ENCODE measurements at regions not wholly inside any gene's neighbourhood (a gene's known extent, or its start where the extent isn't known, plus 50 kb on each side); places are given as distances from the start of the nearest gene placed in this dataset.

DNA sequence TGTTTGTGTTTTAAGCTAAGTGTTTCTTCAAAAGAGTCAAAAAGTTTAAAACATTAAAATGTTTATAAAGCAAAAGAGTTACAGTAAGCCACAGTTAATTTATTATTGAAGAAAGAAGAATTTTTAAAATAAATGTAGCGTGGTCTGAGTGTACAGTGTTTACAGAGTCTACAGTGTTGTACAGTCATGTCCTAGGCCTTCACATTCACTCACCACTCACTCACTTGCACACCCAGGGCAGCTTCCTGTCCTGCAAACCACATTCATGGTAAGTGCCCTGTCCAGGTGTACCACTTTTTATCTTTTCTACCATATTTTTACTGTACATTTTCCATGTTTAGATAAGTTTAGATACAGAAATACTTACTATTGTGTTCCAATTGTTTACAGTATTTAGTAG is 239.7 kb upstream of the AGA start:
- no peak for DNase-seq (ENCODE audit: low read depth in 4 of 4, low spot score in 3 of 4)

DNA sequence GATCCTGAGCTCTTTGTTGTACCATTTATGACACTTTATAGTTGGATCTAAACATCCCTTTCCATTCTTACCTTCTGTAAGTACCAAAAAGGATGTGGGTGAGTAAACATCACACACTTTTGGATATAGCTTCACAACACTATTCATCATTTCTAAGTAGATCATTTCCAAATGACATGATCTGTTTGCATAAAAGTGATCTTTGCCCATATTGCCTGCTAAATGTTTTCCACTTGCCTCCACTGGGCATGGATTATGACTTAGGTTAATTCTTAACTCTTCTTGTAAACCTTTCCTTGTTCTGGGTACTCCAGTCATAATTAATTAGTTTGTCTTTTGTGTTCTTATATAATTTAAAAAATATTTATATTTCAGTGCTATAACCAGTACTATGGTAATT is 244.9 kb upstream of the AGA start:
- DNase-seq (ENCODE audit: low read depth in 4 of 4, low spot score in 3 of 4), result peak in 1 of 4 donors; percentile 0

DNA sequence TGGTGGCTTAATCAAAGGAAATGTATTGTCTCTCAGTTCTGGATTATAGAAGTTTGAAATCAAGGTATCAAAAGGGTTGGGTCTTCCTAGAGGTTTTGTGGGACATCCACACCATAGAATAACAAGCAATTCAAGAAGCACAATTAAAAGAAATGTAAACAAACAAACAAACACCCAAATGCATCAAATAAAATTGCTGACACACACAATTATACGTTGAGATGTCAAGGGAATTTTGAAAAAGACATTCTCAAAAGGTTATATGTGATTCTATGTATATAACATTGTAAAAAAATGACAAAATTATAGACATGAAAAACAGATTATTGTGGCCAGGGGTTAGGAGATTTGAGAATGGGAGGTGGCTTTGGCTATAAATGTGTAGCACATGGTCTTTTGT is 250.7 kb upstream of the AGA start:
- no peak for DNase-seq (ENCODE audit: low read depth in 4 of 4, low spot score in 3 of 4)

DNA sequence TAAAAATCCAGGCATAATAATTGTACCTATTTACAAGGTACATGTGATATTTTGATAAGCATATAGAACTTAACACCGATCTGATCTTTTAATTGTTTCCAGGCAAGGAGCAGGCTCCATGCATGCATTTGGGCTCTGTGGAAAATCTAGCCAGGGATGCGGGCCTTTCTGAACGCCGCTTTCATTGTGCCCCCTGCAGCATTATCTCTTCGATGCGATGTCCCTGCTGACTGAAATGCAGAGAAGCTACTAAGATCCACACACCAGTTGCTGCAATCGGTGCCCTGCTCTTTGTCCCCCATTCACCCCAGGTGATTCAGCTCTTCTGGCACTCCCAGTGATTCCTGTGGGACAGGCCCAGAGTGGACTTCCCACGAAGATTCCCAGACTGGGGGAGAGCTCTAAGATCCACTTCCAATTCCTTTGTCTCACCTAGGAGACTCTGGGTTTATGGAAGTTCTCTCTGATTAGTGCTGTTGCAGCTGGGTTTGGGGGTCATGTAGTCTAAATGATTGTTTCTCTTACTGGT is 254.3 kb upstream of the AGA start:
- DNase-seq (ENCODE audit: low read depth in 4 of 4, low spot score in 3 of 4), result no peak

DNA sequence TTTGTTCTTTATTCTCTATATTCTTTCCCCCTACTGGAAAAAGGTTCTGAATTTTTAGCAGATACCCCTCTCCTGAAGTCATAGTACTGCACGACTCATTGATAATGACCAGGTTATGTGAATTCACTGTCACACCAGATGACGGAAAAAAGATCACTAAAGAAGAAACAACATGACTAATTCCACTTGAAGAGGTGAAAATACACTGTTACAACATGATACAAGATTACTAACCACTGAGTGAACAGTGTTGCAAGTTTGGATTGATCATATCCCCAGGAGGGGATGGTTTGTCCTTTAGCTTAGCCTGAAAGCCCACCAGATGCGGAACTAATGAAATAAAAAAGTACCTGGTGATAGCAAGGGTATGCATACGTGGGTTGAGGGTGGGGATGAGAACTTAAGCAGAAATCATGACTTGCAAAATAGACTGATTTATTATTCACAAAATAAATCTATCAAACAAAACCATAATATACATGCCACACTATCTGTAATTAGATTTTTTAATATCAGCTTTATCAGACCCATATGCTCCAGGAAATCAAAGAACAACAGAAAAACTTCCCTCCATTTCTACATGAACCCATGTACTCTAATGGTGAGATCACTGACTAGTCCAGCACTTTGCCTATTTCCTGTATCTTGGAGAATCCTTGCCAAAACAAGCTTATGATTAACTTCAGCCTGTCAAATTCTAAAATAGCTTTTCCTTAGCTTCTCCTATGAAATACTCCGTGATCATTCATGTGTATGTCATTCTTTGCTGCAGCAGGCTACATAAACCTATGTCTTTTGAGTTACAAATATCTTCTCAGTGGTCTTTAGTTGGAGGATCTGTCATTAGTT is 257.4 kb upstream of the AGA start:
- peak in 2 of 4 donors; percentile 0 for DNase-seq (ENCODE audit: low read depth in 4 of 4, low spot score in 3 of 4)

DNA sequence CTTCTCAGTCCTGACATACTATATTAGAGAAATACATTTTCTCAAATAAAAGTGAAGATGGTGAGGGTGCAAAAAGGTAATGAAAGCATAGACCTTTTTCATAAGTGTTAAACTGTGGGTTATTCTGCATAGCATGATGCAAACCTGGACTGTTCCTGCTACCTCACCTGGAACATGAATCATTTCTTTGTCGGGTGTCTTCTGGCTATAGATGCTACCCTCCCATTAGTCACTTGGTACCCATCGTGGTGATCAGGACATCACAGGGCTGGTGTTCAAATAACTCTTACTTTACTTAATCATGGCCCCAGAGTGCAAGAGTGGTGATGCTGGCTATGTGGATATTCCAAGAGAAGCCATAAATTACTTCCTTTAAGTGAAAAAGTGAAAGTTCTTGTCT is 264.7 kb upstream of the AGA start:
- no peak for DNase-seq (ENCODE audit: low read depth in 4 of 4, low spot score in 3 of 4)

GRCh38 chr4:177713454-177713853 is 271.2 kb upstream of the AGA start:
- no peak for DNase-seq (ENCODE audit: low read depth in 4 of 4, low spot score in 3 of 4)

GRCh38 chr4:177717407-177717806 is 275.2 kb upstream of the AGA start:
- no peak for DNase-seq (ENCODE audit: low read depth in 4 of 4, low spot score in 3 of 4)

DNA sequence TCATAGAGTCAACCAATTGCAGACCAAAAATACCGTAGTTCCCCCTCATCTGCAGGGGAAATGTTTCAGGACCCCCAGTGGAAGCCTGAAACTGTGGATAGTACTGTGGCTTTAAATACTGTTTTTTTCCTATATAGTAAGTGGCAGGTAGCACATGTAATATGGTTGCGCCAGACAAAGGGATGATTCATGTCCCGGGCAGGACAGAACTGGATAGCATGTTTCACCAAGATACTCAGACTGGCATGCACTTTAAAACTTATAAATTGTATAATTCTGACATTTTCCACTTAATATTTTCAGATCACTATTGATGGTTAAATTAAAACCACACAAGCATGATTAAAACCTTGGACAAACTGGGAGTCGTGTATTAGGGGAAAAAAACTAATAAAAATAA is 276.3 kb upstream of the AGA start:
- no peak for DNase-seq (ENCODE audit: low read depth in 4 of 4, low spot score in 3 of 4)

DNA sequence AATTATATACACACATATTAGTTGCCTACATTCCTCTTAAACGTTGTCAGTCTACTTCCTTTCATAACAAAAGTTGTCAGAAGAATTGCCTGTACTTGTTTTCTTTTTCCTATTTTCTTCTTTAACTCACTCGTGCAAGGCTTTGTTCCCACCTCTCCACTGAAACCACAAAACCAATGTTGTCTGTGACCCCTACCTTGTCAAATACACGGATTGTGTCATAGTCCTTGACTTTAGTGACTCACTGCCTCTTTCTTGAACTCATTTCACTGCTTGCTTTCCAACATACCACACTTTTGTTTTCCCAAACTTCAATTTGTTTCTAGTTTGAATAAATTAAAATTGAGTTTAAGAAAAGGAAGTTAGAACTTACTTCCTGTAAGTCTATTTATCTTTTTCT is 283.9 kb upstream of the AGA start:
- DNase-seq (ENCODE audit: low read depth in 4 of 4, low spot score in 3 of 4), result no peak

DNA sequence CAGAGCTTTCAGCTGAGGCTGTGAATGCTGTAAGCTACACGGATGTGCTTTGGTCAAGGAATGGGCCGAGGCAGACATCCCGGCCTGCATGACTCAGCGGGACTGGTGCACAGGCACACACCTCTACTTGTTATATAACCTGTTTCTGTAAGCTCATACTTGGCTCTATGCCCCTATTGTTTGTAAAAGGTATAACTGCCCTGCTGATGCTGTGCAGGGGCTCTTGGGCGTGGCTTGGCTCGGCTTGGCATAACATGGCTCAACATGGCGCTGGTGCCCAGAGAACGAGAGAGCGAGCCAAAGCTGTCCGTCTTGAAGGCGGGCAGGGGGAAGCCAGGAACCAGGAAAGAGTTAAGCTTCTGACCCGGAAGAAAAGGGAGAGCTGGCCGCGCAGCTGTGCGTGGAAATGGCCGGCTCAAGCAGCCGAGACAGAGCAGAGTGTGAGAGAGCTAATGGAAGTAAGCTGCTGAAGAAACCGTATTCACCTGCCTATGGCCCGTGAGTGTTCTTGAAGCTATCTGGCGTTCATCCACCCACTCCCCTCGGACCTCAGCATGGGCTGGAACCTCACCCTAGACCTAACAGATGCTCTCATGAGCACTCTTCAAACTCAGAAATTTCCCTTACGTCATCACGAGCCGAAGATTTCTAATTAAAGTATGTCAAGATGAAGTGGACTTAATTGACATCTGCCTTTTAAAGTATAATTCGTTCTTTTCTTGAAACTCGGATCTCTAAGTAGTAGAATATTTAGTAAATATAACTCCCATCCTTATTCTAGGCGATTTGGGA is 286.3 kb upstream of the AGA start:
- DNase-seq (ENCODE audit: low read depth in 4 of 4, low spot score in 3 of 4), result no peak

DNA sequence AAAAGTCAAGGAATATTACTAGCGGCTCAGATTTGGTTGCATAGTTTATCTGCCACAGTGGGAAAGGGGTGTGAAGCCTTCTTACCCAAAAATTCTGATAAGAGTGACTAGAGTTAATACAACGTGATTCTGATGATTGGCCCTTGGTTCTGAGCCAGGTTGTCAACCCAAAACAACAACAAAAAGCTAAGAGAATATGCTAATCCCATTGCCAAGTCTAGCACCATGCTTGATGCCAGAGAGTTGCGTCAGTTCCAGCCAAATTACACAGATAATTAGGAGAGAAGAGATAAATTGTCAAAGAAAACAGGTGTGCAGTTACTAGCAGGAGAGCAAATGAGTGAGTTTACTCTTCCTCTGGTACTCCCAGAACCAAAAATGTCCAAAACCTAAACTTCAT is 287.4 kb upstream of the AGA start:
- no peak for DNase-seq (ENCODE audit: low read depth in 4 of 4, low spot score in 3 of 4)

DNA sequence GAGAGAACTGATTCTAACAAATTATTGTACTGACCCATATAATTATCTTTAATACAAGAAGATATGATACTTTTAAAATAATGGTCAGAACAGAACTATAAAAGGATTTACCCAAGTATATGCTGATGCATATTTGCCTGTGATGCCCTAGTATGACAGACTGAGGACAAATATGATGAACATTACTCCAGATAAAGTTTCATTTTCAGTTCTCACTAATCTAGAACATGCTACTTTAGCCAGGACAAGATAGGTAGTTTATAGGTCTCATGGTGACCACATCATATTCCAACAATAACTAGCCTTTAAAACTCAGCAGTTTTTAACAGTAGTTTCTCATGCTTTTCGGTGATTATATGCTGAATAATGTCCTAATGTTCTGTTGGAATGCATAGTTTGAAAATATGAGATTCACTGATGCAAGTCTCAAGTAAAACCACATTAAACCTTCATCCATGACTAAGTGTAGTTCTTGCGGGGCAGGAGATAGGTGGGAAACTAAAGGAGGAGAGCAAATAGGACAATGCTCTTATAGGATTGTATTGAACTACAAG is 295.2 kb upstream of the AGA start:
- DNase-seq (ENCODE audit: low read depth in 4 of 4, low spot score in 3 of 4), result no peak

DNA sequence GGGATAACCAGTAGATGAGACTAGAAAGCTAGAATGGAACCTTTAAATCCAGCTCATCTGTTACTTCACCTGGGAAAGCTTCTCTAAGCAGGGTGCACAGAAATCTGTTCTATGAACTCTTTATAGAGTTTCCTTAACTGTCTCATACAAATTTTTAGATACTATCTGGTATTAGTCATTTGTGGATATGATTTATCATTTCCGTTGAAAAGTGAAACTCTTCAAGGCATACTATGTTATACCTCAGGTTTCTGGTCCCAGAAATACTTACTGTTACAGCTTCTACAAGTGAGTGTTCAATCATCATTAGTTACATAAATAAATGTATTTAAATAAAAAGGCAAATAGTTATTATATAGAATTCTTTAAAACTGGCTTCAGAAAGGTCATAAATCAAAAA is 298.3 kb upstream of the AGA start:
- no peak for DNase-seq (ENCODE audit: low read depth in 4 of 4, low spot score in 3 of 4)

DNA sequence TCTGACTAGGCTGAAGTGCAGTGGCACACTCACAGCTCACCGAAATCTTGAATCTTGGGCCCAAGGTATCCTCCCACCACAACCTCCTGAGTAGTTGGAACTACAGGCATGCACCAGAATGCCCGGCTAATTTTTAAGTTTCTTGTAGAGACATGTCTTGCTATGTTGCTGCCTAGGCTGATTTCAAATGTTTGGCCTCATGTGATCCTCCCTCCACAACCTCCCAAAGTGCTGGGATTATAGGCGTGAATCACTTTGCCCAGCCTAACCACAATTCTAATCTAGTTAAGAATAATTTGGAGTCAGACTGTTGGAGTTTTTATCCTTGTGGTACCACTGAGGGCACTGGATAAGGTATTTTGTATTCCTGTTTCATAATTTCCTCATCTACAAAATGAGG is 317.5 kb upstream of the AGA start:
- no peak for DNase-seq (ENCODE audit: low read depth in 4 of 4, low spot score in 3 of 4)

GRCh38 chr4:177761692-177762091 is 319.5 kb upstream of the AGA start:
- no peak for DNase-seq (ENCODE audit: low read depth in 4 of 4, low spot score in 3 of 4)

DNA sequence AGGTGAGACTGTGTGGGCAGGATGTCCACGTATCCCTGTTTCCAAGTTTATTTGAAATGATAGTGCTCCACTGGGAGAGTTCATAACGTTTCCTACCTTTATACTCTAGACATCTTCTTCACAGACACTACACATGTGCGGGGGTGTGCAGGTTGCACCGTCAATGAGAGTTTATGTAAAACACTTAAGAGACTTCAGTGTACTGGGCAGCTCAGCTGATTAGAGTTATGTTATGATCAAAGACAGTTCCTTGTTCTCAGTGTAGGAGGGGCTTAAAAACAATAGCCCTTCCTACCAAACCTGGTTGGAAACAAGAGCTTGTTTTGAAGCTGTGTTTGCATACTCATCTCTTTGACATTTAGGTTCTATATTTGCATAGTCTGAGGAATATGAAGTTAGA is 326.9 kb upstream of the AGA start:
- no peak for DNase-seq (ENCODE audit: low read depth in 4 of 4, low spot score in 3 of 4)

DNA sequence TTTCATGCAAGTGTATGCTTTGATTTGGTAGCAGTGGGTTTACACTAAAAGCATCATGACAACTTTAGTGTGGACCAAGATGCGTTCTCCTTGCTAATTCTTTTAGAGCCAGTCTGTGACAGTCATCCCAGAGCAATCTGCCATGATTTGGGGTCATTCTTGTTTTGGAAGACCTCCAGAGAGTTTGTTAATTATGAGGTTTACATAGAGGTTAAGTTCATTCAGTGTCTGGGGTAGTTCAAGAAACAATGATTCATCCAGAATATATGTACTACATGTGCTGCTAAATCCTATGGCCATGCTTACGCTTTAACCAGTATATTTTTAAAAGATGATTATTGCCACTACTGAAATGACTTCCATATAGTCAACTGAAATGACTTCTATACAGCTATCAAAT is 328.5 kb upstream of the AGA start:
- no peak for DNase-seq (ENCODE audit: low read depth in 4 of 4, low spot score in 3 of 4)

- no peak for DNase-seq (ENCODE audit: low read depth in 4 of 4, low spot score in 3 of 4)
Observed at GRCh38 chr4:177771645-177772044, 329.4 kb upstream of the AGA start.

DNA sequence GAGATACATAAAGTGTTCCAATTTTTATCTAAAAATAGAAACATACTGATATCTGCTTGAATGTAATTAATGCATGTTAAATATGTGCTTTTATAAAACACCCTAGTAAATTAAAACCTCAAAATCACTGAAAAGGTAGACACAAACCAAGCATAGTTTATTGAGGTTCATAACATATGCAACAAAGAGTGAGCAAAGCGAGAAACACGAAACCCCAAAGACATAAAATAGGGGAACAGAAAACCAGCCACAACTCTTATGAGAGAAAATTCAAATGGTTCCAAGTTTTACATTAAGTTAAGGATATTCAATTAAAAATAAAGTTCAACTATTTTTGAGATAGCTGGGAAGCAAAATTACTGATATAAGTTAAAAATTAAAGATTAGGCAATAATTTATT is 336.4 kb upstream of the AGA start:
- no peak for DNase-seq (ENCODE audit: low read depth in 4 of 4, low spot score in 3 of 4)

- no peak for DNase-seq (ENCODE audit: low read depth in 4 of 4, low spot score in 3 of 4)
Observed at GRCh38 chr4:177785000-177785399, 342.8 kb upstream of the AGA start.

GRCh38 chr4:177789610-177790009 is 347.4 kb upstream of the AGA start:
- DNase-seq (ENCODE audit: low read depth in 4 of 4, low spot score in 3 of 4), result no peak
